HL-60 (cell line): ENCODE measurements at regions not wholly inside any gene's neighbourhood (a gene's known extent, or its start where the extent isn't known, plus 50 kb on each side); places are given as distances from the start of the nearest gene placed in this dataset.

ENCODE experiments used
- DNase-seq, 2 experiments: peaks; one replicate each; pipeline ENCODE4 v3.0.0-alpha.2; 2010 to 2020; ENCODE audit warnings: low read depth in 1 of 2, low spot score in 1 of 2
- H3K27ac ChIP-seq: fragments of 250-450 bp; sonication (Bioruptor Pico); replicated peaks from 2 replicates; pipeline ENCODE4 v1.5.1; 2020; ENCODE audit warnings: mild to moderate bottlenecking, moderate library complexity
- H3K27me3 ChIP-seq: fragments of 250-450 bp; sonication (Bioruptor Pico); 2 replicates; pipeline ENCODE4 v1.5.1; 2021; ENCODE audit warnings: mild to moderate bottlenecking, moderate library complexity; ENCODE audit not compliant: insufficient read depth, poor library complexity, severe bottlenecking
- H3K4me3 ChIP-seq: replicated peaks from 2 replicates; pipeline ENCODE4 v1.5.1; 2011; ENCODE audit warnings: mild to moderate bottlenecking, control low read depth, low read length; ENCODE audit not compliant: insufficient read depth
- CTCF ChIP-seq: IDR thresholded peaks from one replicate; pipeline ENCODE4 v1.5.1; 2011; ENCODE audit warnings: low read length, control low read depth, inconsistent platforms; ENCODE audit not compliant: insufficient read depth
- GABPA ChIP-seq: IDR thresholded peaks from 2 replicates; pipeline ENCODE4 v1.6.1; 2012; ENCODE audit warnings: low read depth
- POLR2AphosphoS5 ChIP-seq: IDR thresholded peaks from 2 replicates; pipeline ENCODE4 v1.6.1; 2012; ENCODE audit warnings: low read depth
- REST ChIP-seq: IDR thresholded peaks from 2 replicates; pipeline ENCODE4 v1.6.1; 2012; ENCODE audit warnings: low read depth; ENCODE audit not compliant: insufficient replicate concordance
- SPI1 ChIP-seq: IDR thresholded peaks from 2 replicates; pipeline ENCODE4 v1.6.1; 2012; ENCODE audit warnings: low read depth, mild to moderate bottlenecking, borderline replicate concordance

DNA sequence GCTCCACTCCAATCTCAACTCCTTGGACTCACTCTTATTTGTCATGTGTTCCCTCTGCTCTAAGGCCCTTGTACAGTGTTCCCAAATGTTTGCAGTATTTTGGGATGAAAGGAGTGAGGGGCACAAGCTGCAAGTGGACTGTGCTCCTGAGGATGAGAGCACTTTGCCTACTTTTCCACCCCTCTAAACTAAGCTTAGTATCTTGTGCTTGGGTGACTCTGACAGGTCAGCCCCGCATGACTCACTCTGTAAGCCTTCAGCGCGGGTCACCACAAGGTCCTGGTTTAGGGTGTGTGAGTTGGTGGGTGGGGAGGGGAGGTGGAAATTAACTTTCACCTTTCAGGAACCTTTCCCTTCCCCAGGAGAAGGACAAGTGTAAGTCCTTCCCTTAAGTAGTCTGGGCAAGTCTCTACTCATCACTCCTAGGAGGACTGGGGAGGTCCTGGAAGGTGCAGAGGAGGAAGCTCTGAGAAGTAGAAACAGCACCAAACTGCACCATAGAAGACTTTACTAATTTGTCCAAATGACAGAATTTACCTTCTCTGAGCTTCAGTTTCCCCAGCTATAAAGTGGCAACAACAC is 68.8 kb upstream of the EPB41L1 start:
- DNase-seq, result no peak
- Histone ChIP-seq H3K27ac (no peak overlapping the region), H3K27me3 (no peaks in the 10 kb centered on the region), H3K4me3 (no peak overlapping the region)
- TF ChIP-seq REST (no peak), GABPA (no peak)

DNA sequence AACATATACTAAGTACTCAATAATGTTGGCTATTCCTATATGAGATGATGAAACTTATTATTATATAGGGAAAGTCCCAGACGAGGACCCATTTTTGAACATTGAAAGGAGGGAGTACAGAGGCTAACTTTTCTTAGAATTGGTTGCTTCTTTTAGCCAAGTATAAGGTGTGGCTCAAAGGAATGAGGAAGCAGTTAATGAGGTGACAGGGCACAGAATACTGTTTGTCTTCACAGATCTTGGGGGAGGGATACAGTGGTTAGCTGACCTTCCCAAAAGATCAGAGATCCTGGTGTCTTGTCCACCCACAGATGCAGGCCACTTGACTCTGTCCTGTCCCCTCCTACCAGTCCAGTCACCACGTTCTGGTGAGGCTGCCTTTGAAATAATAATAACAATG is 67.8 kb upstream of the EPB41L1 start:
- H3K4me3 ChIP-seq, result no peak overlapping the region
- peaks cover 2% of the 10 kb centered on the region for H3K27me3 ChIP-seq
- TF ChIP-seq CTCF (no peak), POLR2AphosphoS5 (no peak), GABPA (no peak), SPI1 (no peak), REST (no peak)
- no peak overlapping the region for H3K27ac ChIP-seq
- no peak for DNase-seq

DNA sequence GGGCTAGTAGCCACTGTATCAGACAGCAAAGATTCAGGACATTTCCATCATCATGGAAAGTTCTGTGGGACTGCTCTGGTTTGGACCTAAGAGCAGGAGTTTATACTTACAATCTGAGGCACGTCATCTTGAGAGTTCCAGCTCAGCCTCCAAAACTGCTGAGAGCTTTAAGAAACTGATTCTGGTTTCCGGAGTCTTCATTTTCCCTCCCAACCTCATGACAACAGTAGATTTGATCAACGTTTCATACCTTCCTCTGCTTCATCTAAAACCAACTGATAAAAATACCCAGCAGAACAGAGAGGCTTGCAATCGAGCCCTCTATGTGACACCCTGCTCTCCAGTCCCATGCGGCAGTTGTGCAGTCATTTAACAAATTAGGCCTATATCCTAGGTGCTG is 64.3 kb upstream of the EPB41L1 start:
- DNase-seq, result no peak
- TF ChIP-seq CTCF (no peak), REST (no peak), POLR2AphosphoS5 (no peak)
- Histone ChIP-seq H3K4me3 (no peak overlapping the region), H3K27ac (no peak overlapping the region), H3K27me3 (peaks cover 23% of the 10 kb centered on the region)
